NCI-H128 (cell line): ENCODE measurements at regions not wholly inside any gene's neighbourhood (a gene's known extent, or its start where the extent isn't known, plus 50 kb on each side); places are given as distances from the start of the nearest gene placed in this dataset.

Experiments used
- DNase-seq: peaks from one replicate; lab custom pipeline; 2025; ENCODE audit not compliant: unreplicated experiment; lab: John Stamatoyannopoulos, UW

GRCh38 chr13:108006619-108007018, 208.7 kb downstream of the LIG4 start:
- no peak for DNase-seq

GRCh38 chr13:108005231-108005630, 210.1 kb downstream of the LIG4 start:
- DNase-seq: no peak

- no peak for DNase-seq
Measured at GRCh38 chr13:108003626-108004025, 211.7 kb downstream of the LIG4 start.

- DNase-seq: no peak
Measured at GRCh38 chr13:108000998-108001397, 214.3 kb downstream of the LIG4 start.

GRCh38 chr13:107999751-108000150, 215.6 kb downstream of the LIG4 start:
- DNase-seq: no peak

GRCh38 chr13:107994137-107994536, 221.2 kb downstream of the LIG4 start:
- DNase-seq: no peak

- no peak for DNase-seq
Measured at GRCh38 chr13:107993239-107993949, 221.9 kb downstream of the LIG4 start.

- DNase-seq: no peak
Measured at GRCh38 chr13:107992542-107992941, 222.8 kb downstream of the LIG4 start.

- DNase-seq: no peak
Measured at GRCh38 chr13:107977071-107977574, 238.2 kb downstream of the LIG4 start.

- DNase-seq: no peak
Measured at GRCh38 chr13:107976628-107977027, 238.7 kb downstream of the LIG4 start.

GRCh38 chr13:107974409-107974808, 240.9 kb downstream of the LIG4 start:
- DNase-seq: peak; percentile 26

GRCh38 chr13:107969546-107969945, 245.8 kb downstream of the LIG4 start:
- no peak for DNase-seq

GRCh38 chr13:107968470-107968869, 246.9 kb downstream of the LIG4 start:
- no peak for DNase-seq

GRCh38 chr13:107964395-107964794, 250.9 kb downstream of the LIG4 start:
- DNase-seq: peak; percentile 15

- DNase-seq: no peak
Measured at GRCh38 chr13:107961849-107962608, 253.3 kb downstream of the LIG4 start.

- DNase-seq: no peak
Measured at GRCh38 chr13:107960301-107960700, 255.0 kb downstream of the LIG4 start.

GRCh38 chr13:107956889-107957288, 258.4 kb downstream of the LIG4 start:
- DNase-seq: no peak

GRCh38 chr13:107942030-107942617, 273.2 kb downstream of the LIG4 start:
- no peak for DNase-seq

GRCh38 chr13:107941345-107942029, 273.8 kb downstream of the LIG4 start:
- no peak for DNase-seq

- DNase-seq: no peak
Measured at GRCh38 chr13:107937848-107938247, 277.5 kb downstream of the LIG4 start.

- no peak for DNase-seq
Measured at GRCh38 chr13:107931056-107931455, 284.3 kb downstream of the LIG4 start.
